Esophagus squamous epithelium (tissue), 4 donors: ENCODE measurements at regions not wholly inside any gene's neighbourhood (a gene's known extent, or its start where the extent isn't known, plus 50 kb on each side); places are given as distances from the start of the nearest gene placed in this dataset.

Experiments
- CTCF ChIP-seq, 6 experiments: fragments of 450-650 bp in 4 of 6; fragments of 200-600 bp in 2 of 6; sonication (generic) in 2 of 6; IDR thresholded peaks; one replicate each; pipeline ENCODE4 v1.5.1; 2016 to 2019; ENCODE audit warnings: antibody characterized with exemption in 6 of 6, mild to moderate bottlenecking in 4 of 6, moderate library complexity in 4 of 6
- POLR2A ChIP-seq, 4 donors: fragments of 450-650 bp; IDR thresholded peaks; one replicate each; pipeline ENCODE4 v1.6.1; 2017; ENCODE audit warnings: antibody characterized with exemption in 4 of 4, mild to moderate bottlenecking in 4 of 4, moderate library complexity in 3 of 4

DNA sequence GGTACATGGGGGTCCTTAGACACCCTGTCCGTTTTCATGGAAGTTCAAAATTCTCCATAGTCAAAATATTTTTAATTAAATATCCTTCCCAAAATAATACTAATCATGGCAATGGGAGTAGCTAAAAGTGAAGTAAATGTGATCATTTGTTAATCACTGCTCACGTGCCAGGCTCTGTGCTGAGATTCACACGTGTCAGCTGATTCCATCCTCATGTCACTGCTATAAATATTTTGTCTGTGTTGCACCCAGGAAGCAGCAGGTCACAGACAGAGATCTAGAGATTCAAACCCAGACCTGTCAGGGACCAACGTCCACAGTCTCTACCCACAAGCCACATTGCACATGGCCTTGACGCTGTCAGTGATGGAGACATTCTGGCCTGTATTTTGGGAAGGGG lies 74.3 kb downstream of the KLHDC7A start:
- TF ChIP-seq CTCF (IDR thresholded peaks at IDR 0.05) (no peak), POLR2A (IDR thresholded peaks at IDR 0.05) (no peak)
